GM12878 (cell line): ENCODE measurements at regions not wholly inside any gene's neighbourhood (a gene's known extent, or its start where the extent isn't known, plus 50 kb on each side); places are given as distances from the start of the nearest gene placed in this dataset.

Experiments used
- ATAC-seq: fragments of 200-7000 bp; cut with Tn5 transposase; 3 replicates; pipeline ENCODE4 v1.9.1; 2020; ENCODE audit warnings: mild to moderate bottlenecking, moderate library complexity
- BruUV-seq: library from RNA; stranded (reverse); fragments of 400-500 nt; replicated peaks from 2 replicates; lab custom pipeline; 2021; lab: Mats Ljungman, UMichigan
- CTCF ChIA-PET: fragments of 300-600 bp; sonication (Branson Sonifier 250); formaldehyde crosslinking; extraction: SDS; loops from one replicate; lab custom pipeline; 2021; ENCODE audit warnings: inconsistent platforms; lab: Yijun Ruan, JAX
- POLR2A ChIA-PET: fragments of 350-600 bp; formaldehyde crosslinking; extraction: SDS; loops from one replicate; lab custom pipeline; 2021; ENCODE audit warnings: inconsistent platforms; lab: Charles Lee
- RAD21 ChIA-PET: fragments of 300-600 bp; sonication (Branson Sonifier 250); formaldehyde crosslinking; loops from one replicate; lab custom pipeline; 2023; ENCODE audit warnings: antibody characterized with exemption; ENCODE audit not compliant: unreplicated experiment; lab: Charles Lee
- SMC1A ChIA-PET: fragments of 300-600 bp; sonication (Branson Sonifier 250); formaldehyde crosslinking; loops from one replicate; lab custom pipeline; 2023; ENCODE audit not compliant: unreplicated experiment, uncharacterized antibody; lab: Charles Lee
- DNase-seq: peaks from one replicate; pipeline ENCODE4 v3.0.0-alpha.2; 2011; ENCODE audit warnings: low read depth, low spot score
- FAIRE-seq: peaks from 3 replicates; lab custom pipeline; 2011; peaks lifted over from hg19 to GRCh38; lab: Jason Lieb, UNC
- H2AFZ ChIP-seq: 2 replicates; pipeline ENCODE4 v1.6.0; 2011; ENCODE audit warnings: low read depth, low read length, control low read depth; ENCODE audit not compliant: control insufficient read depth
- H3K27ac ChIP-seq: 2 replicates; pipeline ENCODE4 v1.5.1; 2011; ENCODE audit warnings: control low read depth; ENCODE audit not compliant: control insufficient read depth, insufficient read depth
- H3K27me3 ChIP-seq, 2 experiments: replicated peaks in 1 of 2; 2 replicates each; pipeline versions ENCODE4 v1.6.0 to v1.6.1; 2011; ENCODE audit warnings: low read length in 1 of 2; ENCODE audit not compliant: control insufficient read depth in 2 of 2, insufficient read depth in 2 of 2
- H3K36me3 ChIP-seq, 2 experiments: 2 replicates each; pipeline ENCODE4 v1.5.1; 2011; ENCODE audit warnings: low read length in 1 of 2; ENCODE audit not compliant: control insufficient read depth in 2 of 2, insufficient read depth in 2 of 2
- H3K4me1 ChIP-seq: 2 replicates; pipeline ENCODE4 v1.6.1; 2011; ENCODE audit warnings: mild to moderate bottlenecking, low read length, moderate library complexity, mixed read lengths; ENCODE audit not compliant: control insufficient read depth, insufficient read depth
- H3K4me2 ChIP-seq: 2 replicates; pipeline ENCODE4 v1.6.0; 2011; ENCODE audit warnings: control low read depth; ENCODE audit not compliant: control insufficient read depth, insufficient read depth
- H3K4me3 ChIP-seq: fragments of 200-600 bp; sonication (generic); 2 replicates; pipeline ENCODE4 v1.5.1; 2016
- H3K79me2 ChIP-seq: 2 replicates; pipeline ENCODE4 v1.6.0; 2011; ENCODE audit warnings: low read length; ENCODE audit not compliant: control insufficient read depth, insufficient read depth
- H3K9ac ChIP-seq: 2 replicates; pipeline ENCODE4 v1.8.0; 2011; ENCODE audit warnings: low read length, control low read depth, mixed read lengths; ENCODE audit not compliant: control insufficient read depth, insufficient read depth
- H3K9me3 ChIP-seq: replicated peaks from 3 replicates; pipeline ENCODE4 v1.5.1; 2011; ENCODE audit warnings: mild to moderate bottlenecking, low read length; ENCODE audit not compliant: control insufficient read depth, insufficient read depth
- H4K20me1 ChIP-seq: 2 replicates; pipeline ENCODE4 v1.6.0; 2011; ENCODE audit not compliant: control insufficient read depth, insufficient read depth
- ATF3 ChIP-seq: IDR thresholded peaks from 2 replicates; pipeline ENCODE4 v1.6.1; 2011; ENCODE audit warnings: low read depth, mild to moderate bottlenecking, low read length, moderate library complexity, borderline replicate concordance; ENCODE audit errors: extremely low read depth
- BCL3 ChIP-seq: IDR thresholded peaks from 2 replicates; pipeline ENCODE4 v1.6.1; 2011; ENCODE audit warnings: borderline replicate concordance, low read depth, mild to moderate bottlenecking, moderate library complexity, low read length; ENCODE audit not compliant: insufficient read depth, poor library complexity, severe bottlenecking
- E2F8 ChIP-seq: fragments of 450-650 bp; IDR thresholded peaks from 2 replicates; pipeline ENCODE4 v1.6.1; 2018; ENCODE audit warnings: mild to moderate bottlenecking, low read depth, moderate library complexity; ENCODE audit not compliant: partially characterized antibody
- FOXK2 ChIP-seq: fragments of 450-650 bp; IDR thresholded peaks from 2 replicates; pipeline ENCODE4 v1.6.1; 2017; ENCODE audit warnings: mild to moderate bottlenecking, moderate library complexity
- IRF4 ChIP-seq: IDR thresholded peaks from 2 replicates; pipeline ENCODE4 v1.6.1; 2011; ENCODE audit warnings: low read depth, low read length
- MAX ChIP-seq: IDR thresholded peaks from 2 replicates; pipeline ENCODE4 v1.6.1; 2012; ENCODE audit warnings: low read depth, low read length, improper control_type of control experiment
- MYB ChIP-seq: fragments of 150-350 bp; IDR thresholded peaks from 2 replicates; pipeline ENCODE4 v1.6.1; 2014; ENCODE audit warnings: mild to moderate bottlenecking, low read depth, low read length, borderline replicate concordance
- NBN ChIP-seq: fragments of 450-650 bp; IDR thresholded peaks from 2 replicates; pipeline ENCODE4 v1.6.1; 2016
- NFYB ChIP-seq: IDR thresholded peaks from 2 replicates; pipeline ENCODE4 v1.6.1; 2011; ENCODE audit warnings: low read depth, mild to moderate bottlenecking, low read length, improper control_type of control experiment, moderate library complexity; ENCODE audit not compliant: insufficient read depth
- PAX5 ChIP-seq: IDR thresholded peaks from 2 replicates; pipeline ENCODE4 v1.6.1; 2011; ENCODE audit warnings: low read depth, low read length, borderline replicate concordance
- POU2F2 ChIP-seq: IDR thresholded peaks from 3 replicates; pipeline ENCODE4 v1.6.1; 2011; ENCODE audit warnings: low read depth, mild to moderate bottlenecking, low read length, borderline replicate concordance
- RAD21 ChIP-seq: IDR thresholded peaks from 2 replicates; pipeline ENCODE4 v1.6.1; 2011; ENCODE audit warnings: mild to moderate bottlenecking, low read depth, low read length, moderate library complexity; ENCODE audit not compliant: insufficient read depth
- RUNX3 ChIP-seq: IDR thresholded peaks from 2 replicates; pipeline ENCODE4 v1.6.1; 2012; ENCODE audit warnings: low read length, inconsistent platforms
- SMC3 ChIP-seq: IDR thresholded peaks from 2 replicates; pipeline ENCODE4 v1.6.1; 2011; ENCODE audit warnings: low read length, improper control_type of control experiment, borderline replicate concordance
- SREBF1 ChIP-seq: IDR thresholded peaks from 2 replicates; pipeline ENCODE4 v1.6.1; 2012; ENCODE audit warnings: mild to moderate bottlenecking, low read length
- WRNIP1 ChIP-seq: IDR thresholded peaks from 2 replicates; pipeline ENCODE4 v1.6.1; 2011; ENCODE audit warnings: low read depth, low read length, improper control_type of control experiment, borderline replicate concordance
- ZBED1 ChIP-seq: IDR thresholded peaks from 2 replicates; pipeline ENCODE4 v1.6.1; 2016; ENCODE audit warnings: borderline replicate concordance
- ZNF274 ChIP-seq: IDR thresholded peaks from one replicate; pipeline ENCODE4 v1.8.0; 2011; ENCODE audit not compliant: insufficient read length, insufficient read depth
- WGBS: methylation state at CpG from one replicate; pipeline ENCODE4 v1.1.6; 2016; ENCODE audit warnings: low lambda C conversion rate; ENCODE audit not compliant: insufficient replicate concordance, insufficient coverage; ENCODE audit errors: missing lambda C conversion rate; 5-methylcytosine and 5-hydroxymethylcytosine counted together
- in situ Hi-C: fragments of 300-500 bp; cut with MboI; formaldehyde crosslinking; loops from 9 replicates; pipeline ENCODE4 v1.14.3; 2018; ENCODE audit warnings: mixed read lengths
- intact Hi-C: fragments of 100-400 bp; cut with micrococcal nuclease; formaldehyde crosslinking; loops from one replicate; pipeline ENCODE4 v1.14.2; 2022; ENCODE audit not compliant: unreplicated experiment

GRCh38 chr21:25369524-25370300 lies 237.6 kb downstream of the MRPL39 start (continued):
- no peak for TF ChIP-seq ATF3
- TF ChIP-seq ZBED1: no peak
- no peak for TF ChIP-seq MYB
- TF ChIP-seq, all 136 proteins: peak for 0

- ATAC-seq: no peak
- TF ChIP-seq FOXK2: no peak
- TF ChIP-seq SMC3: no peak
- TF ChIP-seq E2F8: no peak
- no peak for TF ChIP-seq RUNX3
- TF ChIP-seq ZNF274: no peak
- TF ChIP-seq MAX: no peak
- TF ChIP-seq WRNIP1: no peak
- TF ChIP-seq PAX5: no peak
- TF ChIP-seq RAD21: no peak
- TF ChIP-seq NFYB: no peak
- TF ChIP-seq BCL3: no peak
- no peak for TF ChIP-seq NBN
- TF ChIP-seq SREBF1: no peak
- no peak for TF ChIP-seq IRF4
- TF ChIP-seq POU2F2: no peak
Observed at GRCh38 chr21:25368531-25368930, 238.8 kb downstream of the MRPL39 start.

More at GRCh38 chr21:25368531-25368930, 238.8 kb downstream of the MRPL39 start:
- Histone ChIP-seq H3K9me3 (no peaks in the 10 kb centered on the region), H4K20me1 (no peaks in the 10 kb centered on the region), H3K27me3 (no peaks in the 10 kb centered on the region), H3K4me3 (no peak overlapping the region), H3K9ac (no peak overlapping the region), H3K79me2 (no peaks in the 10 kb centered on the region), H3K4me2 (no peak overlapping the region), H3K27ac (no peak overlapping the region), H2AFZ (no peak overlapping the region), H3K36me3 (no peaks in the 10 kb centered on the region), H3K4me1 (no peaks in the 10 kb centered on the region)
- 65% methylated on average over 7 of the region's 7 CpGs for whole genome bisulfite sequencing
- ChIA-PET CTCF (interaction anchor here (2.4 kb wide), 1 partner anchor 17 kb away, joined by 9 read pairs; no protein-coding TSS in a partner anchor), POLR2A (no interaction called here), RAD21 (interaction anchor here (0.5 to 1.8 kb wide), 2 partner anchors 17 to 102 kb away, joined by 4 to 7 read pairs; no protein-coding TSS in a partner anchor), SMC1A (interaction anchor here (1.2 to 1.3 kb wide), 2 partner anchors 16 to 23 kb away, joined by 3 read pairs; no protein-coding TSS in a partner anchor)
- intact Hi-C loops: no loop called here
- FAIRE-seq (no peak), DNase-seq (no peak)
- no TSS peak for BruUV-seq
- in situ Hi-C loops: no loop called here
